Right kidney (tissue), 1 donor: ENCODE measurements at regions not wholly inside any gene's neighbourhood (a gene's known extent, or its start where the extent isn't known, plus 50 kb on each side); places are given as distances from the start of the nearest gene placed in this dataset.
"Not testable (repeated sequence)": the region's sequence is repeated elsewhere in the genome, so short reads cannot be mapped to it uniquely, and the experiment has no call there.

Source experiments
- DNase-seq: peaks from one replicate; pipeline ENCODE4 v3.0.0-alpha.2; 2016

- DNase-seq: not testable (repeated sequence)
These were observed 81.1 kb downstream of the THSD1 start for GRCh38 chr13:52324831-52325230.

- DNase-seq: no peak
These were observed 86.1 kb downstream of the THSD1 start for GRCh38 chr13:52319876-52320275.

- not testable (repeated sequence) for DNase-seq
These were observed 96.1 kb downstream of the THSD1 start for GRCh38 chr13:52309833-52310232.

GRCh38 chr13:52306336-52306735, 99.6 kb downstream of the THSD1 start:
- not testable (repeated sequence) for DNase-seq

- DNase-seq: not testable (repeated sequence)
These were observed 102.9 kb downstream of the THSD1 start for GRCh38 chr13:52303098-52303497.

GRCh38 chr13:52302688-52303087, 103.3 kb downstream of the THSD1 start:
- not testable (repeated sequence) for DNase-seq

- not testable (repeated sequence) for DNase-seq
These were observed 104.1 kb downstream of the THSD1 start for GRCh38 chr13:52301810-52302400.

- DNase-seq: not testable (repeated sequence)
These were observed 107.8 kb downstream of the THSD1 start for GRCh38 chr13:52298079-52298661.

- not testable (repeated sequence) for DNase-seq
These were observed 117.1 kb downstream of the THSD1 start for GRCh38 chr13:52288891-52289290.

GRCh38 chr13:52281387-52281786, 122.0 kb upstream of the NEK3 start:
- DNase-seq: not testable (repeated sequence)

GRCh38 chr13:52279408-52279807, 120.0 kb upstream of the NEK3 start:
- DNase-seq: not testable (repeated sequence)

- DNase-seq: not testable (repeated sequence)
These were observed 94.9 kb upstream of the NEK3 start for GRCh38 chr13:52254299-52254698.

- not testable (repeated sequence) for DNase-seq
These were observed 81.4 kb upstream of the NEK3 start for GRCh38 chr13:52240752-52241151.

GRCh38 chr13:52235900-52236595, 76.7 kb upstream of the NEK3 start:
- DNase-seq: peak; percentile 12

GRCh38 chr13:52234928-52235327, 75.5 kb upstream of the NEK3 start:
- DNase-seq: not testable (repeated sequence)

GRCh38 chr13:52223063-52223462, 63.7 kb upstream of the NEK3 start:
- not testable (repeated sequence) for DNase-seq

- not testable (repeated sequence) for DNase-seq
These were observed 54.5 kb upstream of the NEK3 start for GRCh38 chr13:52213920-52214319.

GRCh38 chr13:52212886-52213285, 53.5 kb upstream of the NEK3 start:
- DNase-seq: not testable (repeated sequence)

- DNase-seq: not testable (repeated sequence)
These were observed 52.0 kb upstream of the NEK3 start for GRCh38 chr13:52211416-52211776.

- not testable (repeated sequence) for DNase-seq
These were observed 51.4 kb upstream of the NEK3 start for GRCh38 chr13:52210564-52211415.
